IPS-15b (cell line): ENCODE measurements at regions not wholly inside any gene's neighbourhood (a gene's known extent, or its start where the extent isn't known, plus 50 kb on each side); places are given as distances from the start of the nearest gene placed in this dataset.

Experiments used
- H3K27me3 ChIP-seq: one replicate; pipeline ENCODE4 v1.6.1; 2013; ENCODE audit warnings: low read length; ENCODE audit not compliant: control insufficient read depth, insufficient read depth
- H3K36me3 ChIP-seq: one replicate; pipeline ENCODE4 v1.6.1; 2013; ENCODE audit warnings: low read length; ENCODE audit not compliant: control insufficient read depth, insufficient read depth
- H3K4me1 ChIP-seq: one replicate; pipeline ENCODE4 v1.6.1; 2013; ENCODE audit warnings: mild to moderate bottlenecking, low read length; ENCODE audit not compliant: control insufficient read depth, insufficient read depth
- H3K4me3 ChIP-seq: one replicate; pipeline ENCODE4 v1.5.1; 2013; ENCODE audit warnings: low read depth, low read length
- H3K9ac ChIP-seq: one replicate; pipeline ENCODE4 v1.6.1; 2013; ENCODE audit warnings: low read depth, mild to moderate bottlenecking, low read length
- H3K9me3 ChIP-seq: one replicate; pipeline ENCODE4 v1.6.1; 2013; ENCODE audit warnings: mild to moderate bottlenecking, low read length; ENCODE audit not compliant: control insufficient read depth, insufficient read depth

GRCh38 chr3:69563981-69564380 lies 175.3 kb upstream of the MITF start:
- no peaks in the 10 kb centered on the region for H3K4me1 ChIP-seq
- no peaks in the 10 kb centered on the region for H3K36me3 ChIP-seq
- H3K9me3 ChIP-seq, result no peaks in the 10 kb centered on the region
- H3K27me3 ChIP-seq, result no peaks in the 10 kb centered on the region
- H3K4me3 ChIP-seq, result no peak overlapping the region
- no peak overlapping the region for H3K9ac ChIP-seq

GRCh38 chr3:69563151-69563550 lies 176.1 kb upstream of the MITF start:
- Histone ChIP-seq H3K36me3 (no peaks in the 10 kb centered on the region), H3K9ac (no peak overlapping the region), H3K9me3 (no peaks in the 10 kb centered on the region), H3K27me3 (no peaks in the 10 kb centered on the region), H3K4me1 (no peaks in the 10 kb centered on the region), H3K4me3 (no peak overlapping the region)

- H3K36me3 ChIP-seq, result no peaks in the 10 kb centered on the region
- no peaks in the 10 kb centered on the region for H3K27me3 ChIP-seq
- H3K9ac ChIP-seq, result no peak overlapping the region
- no peaks in the 10 kb centered on the region for H3K9me3 ChIP-seq
- H3K4me3 ChIP-seq, result no peak overlapping the region
- no peaks in the 10 kb centered on the region for H3K4me1 ChIP-seq
Observed at GRCh38 chr3:69562020-69562419, 176.1 kb upstream of the FRMD4B start.

- H3K36me3 ChIP-seq, result no peaks in the 10 kb centered on the region
- no peaks in the 10 kb centered on the region for H3K9me3 ChIP-seq
- no peaks in the 10 kb centered on the region for H3K4me1 ChIP-seq
- no peak overlapping the region for H3K9ac ChIP-seq
- H3K4me3 ChIP-seq, result no peak overlapping the region
- no peaks in the 10 kb centered on the region for H3K27me3 ChIP-seq
Observed at GRCh38 chr3:69560818-69561217, 174.9 kb upstream of the FRMD4B start.

- Histone ChIP-seq H3K9me3 (no peaks in the 10 kb centered on the region), H3K4me1 (no peaks in the 10 kb centered on the region), H3K4me3 (no peak overlapping the region), H3K27me3 (no peaks in the 10 kb centered on the region), H3K9ac (no peak overlapping the region), H3K36me3 (no peaks in the 10 kb centered on the region)
Observed at GRCh38 chr3:69560116-69560515, 174.2 kb upstream of the FRMD4B start.

- H3K9me3 ChIP-seq, result no peaks in the 10 kb centered on the region
- H3K36me3 ChIP-seq, result no peaks in the 10 kb centered on the region
- H3K4me3 ChIP-seq, result no peak overlapping the region
- no peak overlapping the region for H3K9ac ChIP-seq
- H3K4me1 ChIP-seq, result no peaks in the 10 kb centered on the region
- H3K27me3 ChIP-seq, result no peaks in the 10 kb centered on the region
Observed at GRCh38 chr3:69558912-69559311, 173.0 kb upstream of the FRMD4B start.

GRCh38 chr3:69554576-69554975 lies 168.7 kb upstream of the FRMD4B start:
- Histone ChIP-seq H3K4me3 (no peak overlapping the region), H3K9ac (no peak overlapping the region), H3K36me3 (no peaks in the 10 kb centered on the region), H3K9me3 (no peaks in the 10 kb centered on the region), H3K4me1 (no peaks in the 10 kb centered on the region), H3K27me3 (no peaks in the 10 kb centered on the region)

GRCh38 chr3:69553888-69554287 lies 168.0 kb upstream of the FRMD4B start:
- no peaks in the 10 kb centered on the region for H3K9me3 ChIP-seq
- H3K4me1 ChIP-seq, result no peaks in the 10 kb centered on the region
- H3K4me3 ChIP-seq, result no peak overlapping the region
- H3K9ac ChIP-seq, result no peak overlapping the region
- H3K36me3 ChIP-seq, result no peaks in the 10 kb centered on the region
- no peaks in the 10 kb centered on the region for H3K27me3 ChIP-seq

GRCh38 chr3:69547461-69547880 lies 161.6 kb upstream of the FRMD4B start:
- H3K9ac ChIP-seq, result no peak overlapping the region
- H3K36me3 ChIP-seq, result no peaks in the 10 kb centered on the region
- H3K4me1 ChIP-seq, result no peaks in the 10 kb centered on the region
- H3K4me3 ChIP-seq, result no peak overlapping the region
- no peaks in the 10 kb centered on the region for H3K9me3 ChIP-seq
- H3K27me3 ChIP-seq, result peaks cover 18% of the 10 kb centered on the region

GRCh38 chr3:69542805-69543429 lies 157.0 kb upstream of the FRMD4B start:
- Histone ChIP-seq H3K4me1 (peaks cover 5% of the 10 kb centered on the region), H3K9me3 (no peaks in the 10 kb centered on the region), H3K36me3 (no peaks in the 10 kb centered on the region), H3K4me3 (peak overlapping the region; percentile 77), H3K9ac (no peak overlapping the region), H3K27me3 (peaks cover 32% of the 10 kb centered on the region)

GRCh38 chr3:69542089-69542804 lies 156.4 kb upstream of the FRMD4B start:
- Histone ChIP-seq H3K9ac (no peak overlapping the region), H3K27me3 (peaks cover 36% of the 10 kb centered on the region), H3K4me3 (peak overlapping the region; percentile 77)

GRCh38 chr3:69541711-69542088 lies 155.8 kb upstream of the FRMD4B start:
- Histone ChIP-seq H3K27me3 (peaks cover 36% of the 10 kb centered on the region), H3K9ac (no peak overlapping the region), H3K9me3 (no peaks in the 10 kb centered on the region), H3K4me3 (peak overlapping the region; percentile 77), H3K36me3 (no peaks in the 10 kb centered on the region), H3K4me1 (peaks cover 5% of the 10 kb centered on the region)

More at GRCh38 chr3:69542089-69542804, 156.4 kb upstream of the FRMD4B start:
- Histone ChIP-seq H3K9me3 (no peaks in the 10 kb centered on the region), H3K36me3 (no peaks in the 10 kb centered on the region), H3K4me1 (peaks cover 5% of the 10 kb centered on the region)
